HepG2 (cell line): ENCODE measurements at regions not wholly inside any gene's neighbourhood (a gene's known extent, or its start where the extent isn't known, plus 50 kb on each side); places are given as distances from the start of the nearest gene placed in this dataset.

ENCODE experiments used
- ATAC-seq: fragments of 200-7000 bp; cut with Tn5 transposase; 3 replicates; pipeline ENCODE4 v1.9.1; 2020; ENCODE audit warnings: mild to moderate bottlenecking, moderate library complexity
- BruUV-seq: library from RNA; stranded (reverse); fragments of 400-500 nt; replicated peaks from 2 replicates; lab custom pipeline; 2021; lab: Mats Ljungman, UMichigan
- CTCF ChIA-PET: fragments of 300-600 bp; formaldehyde crosslinking; extraction: SDS; loops from one replicate; lab custom pipeline; 2021; ENCODE audit warnings: low total read pairs, inconsistent platforms, low intra/inter-chr PET ratio; lab: Yijun Ruan, JAX
- POLR2A ChIA-PET: fragments of 350-600 bp; sonication (Branson Sonifier 250); formaldehyde crosslinking; loops from one replicate; lab custom pipeline; 2020; ENCODE audit warnings: antibody characterized with exemption, inconsistent platforms; lab: Yijun Ruan, JAX
- DNase-seq: peaks from one replicate; pipeline ENCODE4 v3.0.0-alpha.2; 2015; ENCODE audit warnings: low spot score
- FAIRE-seq: peaks from 3 replicates; lab custom pipeline; 2011; peaks lifted over from hg19 to GRCh38; lab: Jason Lieb, UNC
- H2AFZ ChIP-seq: one replicate; pipeline ENCODE4 v1.6.1; 2011; ENCODE audit warnings: low read length, inconsistent platforms
- H3K27ac ChIP-seq: fragments of 300-600 bp; 3 replicates; pipeline ENCODE4 v1.8.0; 2011; ENCODE audit warnings: mixed run types, mild to moderate bottlenecking, mixed read lengths, low read length, inconsistent platforms; ENCODE audit not compliant: insufficient read depth; ENCODE audit errors: extremely low read length
- H3K27me3 ChIP-seq, 2 experiments: fragments of 200-600 bp in 1 of 2; 2 replicates in 1 of 2; 3 replicates in 1 of 2; pipeline versions ENCODE4 v1.6.0 to v1.8.0; 2011; ENCODE audit warnings: low read length in 2 of 2, mild to moderate bottlenecking in 2 of 2, moderate library complexity in 2 of 2, inconsistent platforms in 1 of 2; ENCODE audit not compliant: insufficient read depth in 2 of 2, control insufficient read depth in 1 of 2
- H3K36me3 ChIP-seq, 2 experiments: fragments of 200-600 bp in 1 of 2; replicated peaks in 1 of 2; 2 replicates in 1 of 2; 3 replicates in 1 of 2; pipeline versions ENCODE4 v1.5.1 to v1.8.0; 2011; ENCODE audit warnings: low read length in 2 of 2, inconsistent platforms in 1 of 2; ENCODE audit not compliant: insufficient read depth in 2 of 2, control insufficient read depth in 1 of 2
- H3K4me1 ChIP-seq: 2 replicates; pipeline ENCODE4 v1.5.1; 2012; ENCODE audit warnings: low read length, inconsistent platforms; ENCODE audit not compliant: insufficient read depth
- H3K4me2 ChIP-seq: 2 replicates; pipeline ENCODE4 v1.6.0; 2011; ENCODE audit warnings: low read depth, low read length, inconsistent platforms
- H3K4me3 ChIP-seq, 3 experiments: fragments of 200-600 bp in 1 of 3; sonication (generic), shearing (Covaris generic) in 1 of 3; replicated peaks in 1 of 3; 2 replicates each; pipeline ENCODE4 v1.5.1; 2011 to 2016; ENCODE audit warnings: low read length in 3 of 3, inconsistent platforms in 2 of 3, low read depth in 2 of 3, mild to moderate bottlenecking in 2 of 3, control low read depth in 1 of 3, mixed read lengths in 1 of 3; ENCODE audit not compliant: insufficient read depth in 1 of 3
- H3K79me2 ChIP-seq: one replicate; pipeline ENCODE4 v1.6.1; 2011; ENCODE audit warnings: low read length, inconsistent platforms; ENCODE audit not compliant: insufficient read depth
- H3K9ac ChIP-seq: 2 replicates; pipeline ENCODE4 v1.6.0; 2011; ENCODE audit warnings: mild to moderate bottlenecking, low read depth, low read length, inconsistent platforms; ENCODE audit not compliant: insufficient read depth
- H3K9me3 ChIP-seq: 2 replicates; pipeline ENCODE4 v1.5.1; 2012; ENCODE audit warnings: mild to moderate bottlenecking, low read length
- H4K20me1 ChIP-seq: 2 replicates; pipeline ENCODE4 v1.6.0; 2011; ENCODE audit warnings: inconsistent platforms, mild to moderate bottlenecking, low read length, moderate library complexity; ENCODE audit not compliant: insufficient read depth
- ARID2 ChIP-seq: sonication (generic); formaldehyde crosslinking; IDR thresholded peaks from 2 replicates; pipeline ENCODE4 v1.8.1; 2022; ENCODE audit warnings: mild to moderate bottlenecking, missing genetic modification reagents, borderline replicate concordance
- ARNT ChIP-seq: fragments of 450-650 bp; IDR thresholded peaks from 2 replicates; pipeline ENCODE4 v1.6.1; 2017
- ATRX ChIP-seq: sonication (generic); formaldehyde crosslinking; IDR thresholded peaks from 2 replicates; pipeline ENCODE4 v1.4.0; 2020; ENCODE audit warnings: missing genetic modification reagents, borderline replicate concordance
- GATAD2A ChIP-seq: IDR thresholded peaks from 2 replicates; pipeline ENCODE4 v1.6.1; 2016
- HIC2 ChIP-seq: sonication (generic); formaldehyde crosslinking; IDR thresholded peaks from 2 replicates; pipeline ENCODE4 v1.9.0; 2022; ENCODE audit warnings: low read depth, missing genetic modification reagents
- MYNN ChIP-seq: sonication (generic); formaldehyde crosslinking; IDR thresholded peaks from 2 replicates; pipeline ENCODE4 v1.4.0; 2020; ENCODE audit warnings: mild to moderate bottlenecking, low read depth, missing genetic modification reagents
- PITX1 ChIP-seq: sonication (generic); formaldehyde crosslinking; IDR thresholded peaks from 2 replicates; pipeline ENCODE4 v1.5.1; 2020; ENCODE audit warnings: mild to moderate bottlenecking, missing genetic modification reagents
- POGZ ChIP-seq: sonication (generic); formaldehyde crosslinking; IDR thresholded peaks from 2 replicates; pipeline ENCODE4 v1.4.0; 2020; ENCODE audit warnings: mild to moderate bottlenecking, missing genetic modification reagents
- RBAK ChIP-seq: sonication (generic); formaldehyde crosslinking; IDR thresholded peaks from 2 replicates; pipeline ENCODE4 v1.5.1; 2020; ENCODE audit warnings: mild to moderate bottlenecking, missing genetic modification reagents
- SMAD3 ChIP-seq: sonication (generic); formaldehyde crosslinking; IDR thresholded peaks from 2 replicates; pipeline ENCODE4 v1.4.0; 2020; ENCODE audit warnings: missing genetic modification reagents
- SMAD9 ChIP-seq: sonication (generic); formaldehyde crosslinking; IDR thresholded peaks from 2 replicates; pipeline ENCODE4 v1.5.1; 2020; ENCODE audit warnings: mild to moderate bottlenecking, missing genetic modification reagents
- SP5 ChIP-seq: IDR thresholded peaks from 2 replicates; pipeline ENCODE4 v1.6.1; 2016; ENCODE audit warnings: low read depth, borderline replicate concordance
- XBP1 ChIP-seq: sonication (generic); formaldehyde crosslinking; IDR thresholded peaks from 2 replicates; pipeline ENCODE4 v1.5.0; 2020; ENCODE audit warnings: missing genetic modification reagents
- ZFYVE20 ChIP-seq: sonication (generic); formaldehyde crosslinking; IDR thresholded peaks from 2 replicates; pipeline ENCODE4 v1.8.0; 2023; ENCODE audit warnings: low read depth, mild to moderate bottlenecking, moderate library complexity, missing genetic modification reagents, borderline replicate concordance
- ZNF235 ChIP-seq: sonication (generic); formaldehyde crosslinking; IDR thresholded peaks from 2 replicates; pipeline ENCODE4 v1.8.1; 2023; ENCODE audit warnings: mild to moderate bottlenecking, missing genetic modification reagents, borderline replicate concordance
- ZNF703 ChIP-seq: sonication (generic); formaldehyde crosslinking; IDR thresholded peaks from 2 replicates; pipeline ENCODE4 v1.5.1; 2020; ENCODE audit warnings: missing genetic modification reagents, mild to moderate bottlenecking, moderate library complexity, borderline replicate concordance
- ZNF790 ChIP-seq: sonication (generic); formaldehyde crosslinking; IDR thresholded peaks from 2 replicates; pipeline ENCODE4 v1.8.0; 2022; ENCODE audit warnings: missing genetic modification reagents, mild to moderate bottlenecking, borderline replicate concordance
- WGBS: methylation state at CpG from one replicate; pipeline ENCODE4 v1.1.6; 2017; ENCODE audit warnings: low lambda C conversion rate; 5-methylcytosine and 5-hydroxymethylcytosine counted together
- in situ Hi-C: cut with HindIII; loops from 2 replicates; pipeline ENCODE4 v1.10.0; 2017; ENCODE audit warnings: low pct_unique_long_range_greater_than_20kb; ENCODE audit not compliant: extremely low pct_ligation_motif_present
- intact Hi-C: fragments of 100-400 bp; cut with micrococcal nuclease; formaldehyde crosslinking; loops from one replicate; pipeline ENCODE4 v1.10.0; 2022; ENCODE audit not compliant: unreplicated experiment

- no peak for TF ChIP-seq ZNF235 (CRISPR knock-in tag)
- TF ChIP-seq, all 625 proteins: peak for 0
Measured at GRCh38 chr16:86403085-86403484, 107.2 kb upstream of the FOXF1 start (continued).

- H4K20me1 ChIP-seq, result no peaks in the 10 kb centered on the region
- intact Hi-C loops (no loop called here), in situ Hi-C loops (no loop called here)
- TF ChIP-seq GATAD2A (CRISPR knock-in tag) (no peak), RBAK (no peak), PITX1 (CRISPR knock-in tag) (no peak), ZNF703 (CRISPR knock-in tag) (no peak), HIC2 (no peak), ZFYVE20 (CRISPR knock-in tag) (no peak), SP5 (CRISPR knock-in tag) (no peak), ARNT (no peak), XBP1 (CRISPR knock-in tag) (no peak), MYNN (CRISPR knock-in tag) (no peak), ZNF790 (CRISPR knock-in tag) (no peak), POGZ (CRISPR knock-in tag) (no peak), SMAD9 (no peak), ARID2 (CRISPR knock-in tag) (no peak), ATRX (CRISPR knock-in tag) (no peak), SMAD3 (CRISPR knock-in tag) (no peak)
- H3K9me3 ChIP-seq, result no peaks in the 10 kb centered on the region
- H3K79me2 ChIP-seq, result no peaks in the 10 kb centered on the region
- no peaks in the 10 kb centered on the region for H3K4me1 ChIP-seq
- H3K4me2 ChIP-seq, result no peak overlapping the region
- no TSS peak for BruUV-seq
- FAIRE-seq (no peak), ATAC-seq (no peak), DNase-seq (no peak)
- 30% methylated on average over 8 of the region's 8 CpGs for WGBS
- H3K4me3 ChIP-seq, result no peak overlapping the region
- H3K27ac ChIP-seq, result no peak overlapping the region
- H2AFZ ChIP-seq, result no peak overlapping the region
- ChIA-PET CTCF (no interaction called here), POLR2A (no interaction called here)
- H3K36me3 ChIP-seq, result no peaks in the 10 kb centered on the region
- peaks cover 3 to 55% of the 10 kb centered on the region in 2 experiments for H3K27me3 ChIP-seq
- no peak overlapping the region for H3K9ac ChIP-seq
Measured at GRCh38 chr16:86403541-86404163, 106.7 kb upstream of the FOXF1 start.
